Body of pancreas (tissue), 4 donors: ENCODE measurements at regions not wholly inside any gene's neighbourhood (a gene's known extent, or its start where the extent isn't known, plus 50 kb on each side); places are given as distances from the start of the nearest gene placed in this dataset.

Experiments used
- ATAC-seq: fragments of 150-250 bp; one replicate; pipeline ENCODE4 v1.9.1; 2016
- DNase-seq, 4 donors: peaks; one replicate each; pipeline ENCODE4 v3.0.0-alpha.2; 2019
- H3K27ac ChIP-seq, 4 donors: fragments of 200-600 bp; sonication (generic); 1 replicate in 3 of 4; 2 replicates in 1 of 4; pipeline versions ENCODE4 v1.5.1 to v1.6.1; 2016 to 2019; ENCODE audit warnings: mild to moderate bottlenecking in 1 of 4, mixed read lengths in 1 of 4, moderate library complexity in 1 of 4
- H3K27me3 ChIP-seq, 2 donors: fragments of 200-600 bp; sonication (generic); one replicate each; pipeline ENCODE4 v1.6.0; 2016; ENCODE audit warnings: mild to moderate bottlenecking in 1 of 2
- H3K36me3 ChIP-seq, 2 donors: fragments of 200-600 bp; sonication (generic); replicated peaks in 1 of 2; 2 replicates each; pipeline ENCODE4 v1.5.1; 2016; ENCODE audit warnings: low read depth in 2 of 2; ENCODE audit not compliant: insufficient read depth in 1 of 2
- H3K4me1 ChIP-seq: fragments of 200-600 bp; sonication (generic); one replicate; pipeline ENCODE4 v1.6.0; 2016
- H3K4me3 ChIP-seq, 2 donors: fragments of 200-600 bp; sonication (generic); 1 replicate in 1 of 2; 2 replicates in 1 of 2; pipeline ENCODE4 v1.5.1; 2016 to 2019
- H3K9me3 ChIP-seq, 3 donors: fragments of 200-600 bp; sonication (generic); 1 replicate in 2 of 3; 2 replicates in 1 of 3; pipeline ENCODE4 v1.5.1; 2016
- POLR2A ChIP-seq, 3 donors: fragments of 450-650 bp; IDR thresholded peaks; one replicate each; pipeline ENCODE4 v1.6.1; 2016; ENCODE audit warnings: antibody characterized with exemption in 3 of 3, mild to moderate bottlenecking in 2 of 3
- WGBS, 2 donors: methylation state at CpG; one replicate each; pipeline ENCODE4 v1.1.5; 2017; 5-methylcytosine and 5-hydroxymethylcytosine counted together
- intact Hi-C: fragments of 100-400 bp; cut with DNase I; formaldehyde crosslinking; loops from one replicate; pipeline ENCODE4 v1.15.1; 2023
- TF ChIP-seq, protein P1 (sequence below), 7 experiments: fragments of 450-650 bp in 4 of 7; fragments of 200-600 bp in 3 of 7; sonication (generic) in 3 of 7; IDR thresholded peaks; one replicate each; pipeline ENCODE4 v1.5.1; 2016 to 2019; ENCODE audit warnings: antibody characterized with exemption in 7 of 7

DNA sequence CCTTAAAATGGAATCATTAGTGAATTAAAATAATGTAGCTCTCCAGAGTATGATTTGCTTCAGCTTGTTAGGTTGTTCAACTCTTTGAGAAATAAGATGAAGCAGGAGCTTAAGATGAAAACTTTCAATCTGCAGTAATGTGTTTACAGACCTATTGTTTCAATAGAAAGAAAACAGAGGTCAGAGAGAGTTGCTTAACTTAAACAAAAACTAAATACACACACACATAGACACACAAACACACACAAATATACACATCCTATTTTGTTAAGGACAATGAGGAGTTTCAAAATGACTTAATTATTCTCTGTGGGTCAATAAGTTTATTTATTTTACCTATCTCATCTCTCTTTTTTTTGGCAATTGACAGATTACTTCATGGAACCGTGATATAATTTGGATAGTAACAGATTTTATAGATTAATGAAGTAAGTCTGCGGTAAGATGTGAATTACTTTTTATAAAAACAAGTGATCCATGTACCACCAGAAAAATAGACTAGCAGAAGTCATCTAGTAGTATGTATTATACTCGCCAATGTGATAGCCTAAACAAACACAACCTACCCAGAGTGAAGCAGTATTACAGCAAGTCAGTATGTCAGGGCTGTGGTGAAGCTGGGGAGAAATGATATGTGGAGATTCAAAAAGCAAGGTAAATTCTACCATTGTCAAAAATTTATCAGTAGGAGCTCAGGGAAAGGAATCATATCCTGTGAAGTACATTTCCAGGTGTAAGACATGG, 76.7 kb upstream of the DCBLD2 start:
- no peak for DNase-seq
- no peak for TF ChIP-seq POLR2A (IDR thresholded peaks at IDR 0.05)
- TF ChIP-seq, protein P1, sequence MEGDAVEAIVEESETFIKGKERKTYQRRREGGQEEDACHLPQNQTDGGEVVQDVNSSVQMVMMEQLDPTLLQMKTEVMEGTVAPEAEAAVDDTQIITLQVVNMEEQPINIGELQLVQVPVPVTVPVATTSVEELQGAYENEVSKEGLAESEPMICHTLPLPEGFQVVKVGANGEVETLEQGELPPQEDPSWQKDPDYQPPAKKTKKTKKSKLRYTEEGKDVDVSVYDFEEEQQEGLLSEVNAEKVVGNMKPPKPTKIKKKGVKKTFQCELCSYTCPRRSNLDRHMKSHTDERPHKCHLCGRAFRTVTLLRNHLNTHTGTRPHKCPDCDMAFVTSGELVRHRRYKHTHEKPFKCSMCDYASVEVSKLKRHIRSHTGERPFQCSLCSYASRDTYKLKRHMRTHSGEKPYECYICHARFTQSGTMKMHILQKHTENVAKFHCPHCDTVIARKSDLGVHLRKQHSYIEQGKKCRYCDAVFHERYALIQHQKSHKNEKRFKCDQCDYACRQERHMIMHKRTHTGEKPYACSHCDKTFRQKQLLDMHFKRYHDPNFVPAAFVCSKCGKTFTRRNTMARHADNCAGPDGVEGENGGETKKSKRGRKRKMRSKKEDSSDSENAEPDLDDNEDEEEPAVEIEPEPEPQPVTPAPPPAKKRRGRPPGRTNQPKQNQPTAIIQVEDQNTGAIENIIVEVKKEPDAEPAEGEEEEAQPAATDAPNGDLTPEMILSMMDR (IDR thresholded peaks at IDR 0.05) = no peak
- Histone ChIP-seq H3K4me1 (no peaks in the 10 kb centered on the region), H3K27me3 (no peaks in the 10 kb centered on the region), H3K4me3 (no peak overlapping the region), H3K27ac (no peak overlapping the region), H3K9me3 (no peaks in the 10 kb centered on the region), H3K36me3 (no peaks in the 10 kb centered on the region)
- 23 to 24% methylated on average over 3 of the region's 3 CpGs for WGBS, 2 donors
- intact Hi-C loops = no loop called here
- ATAC-seq = no peak

DNA sequence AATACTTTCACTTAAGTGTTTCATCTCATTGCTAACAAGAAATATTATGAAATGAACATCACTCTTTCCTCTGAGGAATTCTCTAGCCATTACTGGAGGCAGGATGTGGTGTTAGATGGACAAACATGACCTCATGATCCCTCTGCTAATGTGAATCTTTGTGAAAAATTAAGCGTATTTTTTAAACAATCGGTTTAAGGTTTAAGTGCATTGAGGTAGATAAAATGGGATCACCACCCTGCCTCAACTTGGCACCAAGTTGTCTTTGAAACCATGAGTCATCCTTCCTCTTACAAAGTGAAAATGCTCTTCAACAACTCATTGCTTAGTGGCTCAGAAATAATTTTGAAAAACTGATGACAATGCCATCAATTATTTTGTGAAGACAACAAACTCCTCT, 76.0 kb upstream of the DCBLD2 start:
- 56 to 64% methylated on average over 2 of the region's 2 CpGs for WGBS, 2 donors
- ATAC-seq (no peak), DNase-seq (no peak)
- H3K4me1 ChIP-seq = no peaks in the 10 kb centered on the region
- H3K9me3 ChIP-seq = no peaks in the 10 kb centered on the region
- H3K27me3 ChIP-seq = no peaks in the 10 kb centered on the region
- no peaks in the 10 kb centered on the region for H3K36me3 ChIP-seq
- no peak overlapping the region for H3K4me3 ChIP-seq
- H3K27ac ChIP-seq = no peak overlapping the region
- intact Hi-C loops = no loop called here
- TF ChIP-seq POLR2A (IDR thresholded peaks at IDR 0.05) = no peak
- TF ChIP-seq, protein P1 (IDR thresholded peaks at IDR 0.05) = no peak

- TF ChIP-seq, protein P1 (IDR thresholded peaks at IDR 0.05) = no peak
- TF ChIP-seq POLR2A (IDR thresholded peaks at IDR 0.05) = no peak
- no peaks in the 10 kb centered on the region for H3K4me1 ChIP-seq
- H3K27me3 ChIP-seq = no peaks in the 10 kb centered on the region
- H3K9me3 ChIP-seq = no peaks in the 10 kb centered on the region
- intact Hi-C loops = no loop called here
- H3K36me3 ChIP-seq = no peaks in the 10 kb centered on the region
- H3K27ac ChIP-seq = no peak overlapping the region
- DNase-seq = no peak
- no peak for ATAC-seq
- no peak overlapping the region for H3K4me3 ChIP-seq
Measured at GRCh38 chr3:98974442-98974841, 72.9 kb upstream of the DCBLD2 start.

GRCh38 chr3:98972720-98973119, 71.2 kb upstream of the DCBLD2 start:
- WGBS, 2 donors = 46 to 63% methylated on average over 3 of the region's 3 CpGs
- Histone ChIP-seq H3K9me3 (no peaks in the 10 kb centered on the region), H3K27ac (no peak overlapping the region), H3K4me1 (no peaks in the 10 kb centered on the region), H3K27me3 (no peaks in the 10 kb centered on the region), H3K36me3 (no peaks in the 10 kb centered on the region), H3K4me3 (no peak overlapping the region)
- intact Hi-C loops = no loop called here
- DNase-seq (no peak), ATAC-seq (no peak)
- no peak for TF ChIP-seq POLR2A (IDR thresholded peaks at IDR 0.05)

GRCh38 chr3:98972155-98972554, 70.7 kb upstream of the DCBLD2 start:
- Histone ChIP-seq H3K27ac (no peak overlapping the region), H3K9me3 (no peaks in the 10 kb centered on the region), H3K4me1 (no peaks in the 10 kb centered on the region), H3K4me3 (no peak overlapping the region), H3K36me3 (no peaks in the 10 kb centered on the region), H3K27me3 (no peaks in the 10 kb centered on the region)
- TF ChIP-seq POLR2A (IDR thresholded peaks at IDR 0.05) = no peak
- TF ChIP-seq, protein P1 (IDR thresholded peaks at IDR 0.05) = no peak
- 44 to 57% methylated on average over 2 of the region's 2 CpGs for WGBS, 2 donors
- DNase-seq = no peak
- ATAC-seq = no peak
- intact Hi-C loops = no loop called here
